NB4 (cell line): ENCODE measurements at regions not wholly inside any gene's neighbourhood (a gene's known extent, or its start where the extent isn't known, plus 50 kb on each side); places are given as distances from the start of the nearest gene placed in this dataset.

Experiments
- CTCF ChIP-seq: IDR thresholded peaks from one replicate; pipeline ENCODE4 v1.5.1; 2012; ENCODE audit warnings: low read depth, low read length
- MAX ChIP-seq: IDR thresholded peaks from 2 replicates; pipeline ENCODE4 v1.6.1; 2011; ENCODE audit warnings: low read depth, low read length
- MYC ChIP-seq: IDR thresholded peaks from 2 replicates; pipeline ENCODE4 v1.6.1; 2011; ENCODE audit warnings: low read depth, low read length
- POLR2A ChIP-seq: IDR thresholded peaks from 2 replicates; pipeline ENCODE4 v1.6.1; 2011; ENCODE audit warnings: mild to moderate bottlenecking; ENCODE audit not compliant: insufficient read length; ENCODE audit errors: extremely low read depth

GRCh38 chr3:86378829-86379228 is 612.1 kb downstream of the VGLL3 start:
- TF ChIP-seq CTCF (no peak), POLR2A (no peak), MYC (no peak), MAX (no peak)
